ENCODE measurements at regions not wholly inside any gene's neighbourhood (a gene's known extent, or its start where the extent isn't known, plus 50 kb on each side); places are given as distances from the start of the nearest gene placed in this dataset.

DNA sequence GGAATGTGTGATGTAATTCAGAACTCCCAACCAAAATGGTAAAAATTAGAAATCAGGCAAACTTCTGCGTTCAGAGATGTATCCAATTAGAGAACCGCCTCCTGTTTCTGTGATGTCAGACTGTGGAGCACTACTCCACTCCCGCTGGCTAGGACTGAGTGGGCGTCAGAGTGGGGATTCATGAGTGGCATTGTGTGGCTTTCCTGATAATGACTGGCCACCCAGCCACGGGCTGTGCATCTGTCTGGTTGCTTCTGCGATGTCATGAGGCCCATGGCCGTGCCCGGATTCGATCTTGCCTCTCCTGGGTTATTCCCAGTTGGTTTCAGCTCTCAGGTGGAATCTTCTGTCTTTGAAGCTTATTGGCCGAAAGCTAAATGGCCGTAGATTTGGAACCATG is 87.1 kb upstream of the KCNA1 start:
- no peaks in the 10 kb centered on the region for H3K9me3 Mint-ChIP-seq
- no peaks in the 10 kb centered on the region for H3K36me3 Mint-ChIP-seq
- H3K9me3 ChIP-seq (ENCODE audit: control insufficient read depth in 2 of 2, low read length in 2 of 2): no peaks in the 10 kb centered on the region
- H3K4me3 Mint-ChIP-seq: no peak overlapping the region
- H3K36me3 ChIP-seq (ENCODE audit: control insufficient read depth, insufficient read depth, low read length): no peaks in the 10 kb centered on the region
- no peak overlapping the region for H3K4me3 ChIP-seq (ENCODE audit: low read depth, low read length)
- peaks cover 41% of the 10 kb centered on the region for H3K4me1 ChIP-seq (ENCODE audit: control insufficient read depth, insufficient read depth, low read length, poor library complexity, severe bottlenecking)
- H3K27ac ChIP-seq (ENCODE audit: insufficient read depth, low read length, poor library complexity, severe bottlenecking): no peak overlapping the region
- DNase-seq (no peak), ATAC-seq (ENCODE audit: low read depth in 2 of 2) (no peak)
- peaks cover 17 to 63% (median 48%) of the 10 kb centered on the region in 4 donors for H3K4me1 Mint-ChIP-seq
- H3K27me3 Mint-ChIP-seq: no peaks in the 10 kb centered on the region
- H3K27me3 ChIP-seq (ENCODE audit: control insufficient read depth, insufficient read depth, low read length): no peaks in the 10 kb centered on the region
- peak overlapping the region in 1 of 3 donors; percentile 11 for H3K27ac Mint-ChIP-seq

DNA sequence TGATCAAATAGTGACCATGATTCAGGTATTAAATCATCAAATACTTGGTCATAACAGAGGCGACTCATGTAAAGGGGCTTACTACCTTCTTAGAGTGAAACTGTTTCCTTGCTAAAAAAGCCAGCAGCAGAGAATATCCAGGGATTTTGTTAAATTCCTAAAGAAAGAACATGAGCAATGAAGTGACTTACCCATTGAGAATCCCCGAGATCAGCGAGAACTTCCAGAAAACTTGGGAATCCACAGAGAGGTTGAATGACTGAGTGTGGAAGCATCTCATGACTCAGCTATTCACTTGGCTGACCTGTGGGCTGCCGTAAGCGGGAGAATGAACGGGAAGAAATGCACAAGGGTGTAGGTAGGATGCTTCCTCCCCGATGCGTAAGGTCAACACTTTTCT is 85.3 kb upstream of the KCNA1 start:
- H3K27me3 ChIP-seq (ENCODE audit: control insufficient read depth, insufficient read depth, low read length): no peaks in the 10 kb centered on the region
- H3K9me3 ChIP-seq (ENCODE audit: control insufficient read depth in 2 of 2, low read length in 2 of 2): no peaks in the 10 kb centered on the region
- no peak for ATAC-seq (ENCODE audit: low read depth in 2 of 2)
- no peak overlapping the region for H3K4me3 ChIP-seq (ENCODE audit: low read depth, low read length)
- Mint-ChIP-seq H3K9me3 (no peaks in the 10 kb centered on the region), H3K4me3 (no peak overlapping the region), H3K27ac (peak overlapping the region in 1 of 3 donors; percentile 71), H3K36me3 (no peaks in the 10 kb centered on the region), H3K4me1 (peaks cover 27 to 68% (median 53%) of the 10 kb centered on the region in 4 donors), H3K27me3 (no peaks in the 10 kb centered on the region)
- no peak overlapping the region for H3K27ac ChIP-seq (ENCODE audit: insufficient read depth, low read length, poor library complexity, severe bottlenecking)
- H3K4me1 ChIP-seq (ENCODE audit: control insufficient read depth, insufficient read depth, low read length, poor library complexity, severe bottlenecking): peaks cover 52% of the 10 kb centered on the region
- DNase-seq: no peak
- H3K36me3 ChIP-seq (ENCODE audit: control insufficient read depth, insufficient read depth, low read length): no peaks in the 10 kb centered on the region

DNA sequence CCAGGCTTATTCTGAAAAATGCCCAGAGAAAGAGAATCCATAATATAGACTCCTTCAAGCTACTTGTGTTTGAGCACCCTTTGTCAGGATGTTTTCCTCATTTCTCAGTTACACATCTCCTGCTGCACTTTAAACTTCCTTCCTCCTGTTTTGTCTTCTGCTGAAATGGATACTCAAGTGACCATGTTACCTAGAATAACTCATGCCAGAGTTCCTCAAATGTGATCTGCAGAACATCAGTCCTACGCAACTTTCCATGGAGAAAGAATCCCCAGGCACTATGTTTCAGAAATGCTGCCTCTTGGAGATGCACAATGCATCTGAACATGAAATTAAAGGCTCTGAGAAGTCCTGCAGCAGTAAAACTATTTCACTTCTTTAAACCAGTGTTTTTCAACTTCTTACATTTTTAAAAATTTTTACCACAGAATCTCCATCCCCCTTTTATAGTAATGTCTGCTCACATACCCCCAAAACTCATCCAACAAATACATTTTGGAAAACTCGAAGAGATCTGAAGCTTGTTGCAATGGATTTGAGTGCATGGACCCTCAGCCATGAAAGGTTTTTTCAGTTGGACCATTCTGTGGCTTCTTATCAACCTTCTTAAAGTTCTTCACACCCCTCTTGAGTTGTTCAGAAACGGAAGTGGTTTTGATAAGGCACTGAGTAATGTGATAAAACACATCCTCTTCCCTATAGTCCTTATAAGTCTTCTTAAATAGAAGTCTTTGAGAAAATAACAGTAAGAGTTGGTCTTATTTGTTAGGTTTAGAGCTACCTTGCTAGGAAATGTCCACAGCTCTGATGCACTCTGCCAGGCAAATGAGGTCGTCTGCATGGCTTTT is 84.5 kb upstream of the KCNA1 start:
- no peaks in the 10 kb centered on the region for H3K9me3 ChIP-seq (ENCODE audit: control insufficient read depth in 2 of 2, low read length in 2 of 2)
- H3K4me1 ChIP-seq (ENCODE audit: control insufficient read depth, insufficient read depth, low read length, poor library complexity, severe bottlenecking): peaks cover 60% of the 10 kb centered on the region
- Mint-ChIP-seq H3K9me3 (no peaks in the 10 kb centered on the region), H3K4me1 (peaks cover 34 to 70% (median 61%) of the 10 kb centered on the region in 4 donors), H3K27me3 (no peaks in the 10 kb centered on the region), H3K36me3 (no peaks in the 10 kb centered on the region), H3K27ac (peak overlapping the region in 2 of 3 donors; percentile 71 to 93), H3K4me3 (peak overlapping the region; percentile 44 to 62 (median 56))
- peak overlapping the region; percentile 66 for H3K4me3 ChIP-seq (ENCODE audit: low read depth, low read length)
- no peaks in the 10 kb centered on the region for H3K27me3 ChIP-seq (ENCODE audit: control insufficient read depth, insufficient read depth, low read length)
- ATAC-seq (ENCODE audit: low read depth in 2 of 2) (peak; percentile 66 to 75), DNase-seq (peak in 2 of 3 donors; percentile 37 to 80)
- H3K36me3 ChIP-seq (ENCODE audit: control insufficient read depth, insufficient read depth, low read length): no peaks in the 10 kb centered on the region
- H3K27ac ChIP-seq (ENCODE audit: insufficient read depth, low read length, poor library complexity, severe bottlenecking): peak overlapping the region; percentile 69

DNA sequence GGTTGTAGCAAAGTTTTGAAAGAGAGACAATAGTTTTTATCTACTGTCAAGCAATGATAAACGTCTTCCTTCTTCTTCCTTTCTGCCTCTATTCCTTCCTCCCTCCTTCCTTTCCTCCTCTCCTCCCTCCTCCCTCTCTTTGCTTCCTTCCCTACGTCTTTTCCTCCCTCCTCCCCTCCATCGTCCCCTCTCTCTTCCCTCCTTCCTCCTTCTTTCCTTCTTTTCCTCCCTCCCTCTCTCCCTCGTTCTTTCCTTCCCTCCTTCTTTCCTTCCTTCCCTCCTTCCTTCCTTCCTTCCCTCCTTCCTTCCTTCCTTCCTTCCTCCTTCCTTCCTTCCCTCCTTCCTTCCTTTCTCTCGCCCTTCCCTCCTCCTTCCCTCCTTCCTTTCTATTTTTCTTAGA is 82.8 kb upstream of the KCNA1 start:
- no peak for DNase-seq
- no peaks in the 10 kb centered on the region for H3K36me3 Mint-ChIP-seq

DNA sequence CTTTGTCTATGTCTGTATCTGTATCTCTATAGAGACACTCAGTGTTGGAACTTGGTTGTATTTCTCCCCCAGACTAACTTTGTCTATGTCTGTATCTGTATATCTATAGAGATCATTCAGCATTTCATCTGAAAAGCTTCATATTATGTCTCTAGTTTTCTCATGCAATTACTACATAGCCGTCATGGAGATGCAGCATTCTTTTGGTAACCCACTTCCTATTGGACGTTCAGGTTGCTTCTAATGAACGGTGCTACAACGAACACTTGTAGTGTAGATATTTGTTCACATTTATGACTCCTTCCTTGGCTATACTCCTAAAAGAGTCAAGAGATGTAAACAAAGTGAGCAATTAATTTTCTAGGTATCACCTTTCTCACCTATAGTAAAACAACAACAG is 81.5 kb upstream of the KCNA1 start:
- Histone ChIP-seq H3K27me3 (ENCODE audit: control insufficient read depth, insufficient read depth, low read length) (no peaks in the 10 kb centered on the region), H3K9me3 (ENCODE audit: control insufficient read depth in 2 of 2, low read length in 2 of 2) (no peaks in the 10 kb centered on the region), H3K4me3 (ENCODE audit: low read depth, low read length) (peak overlapping the region; percentile 49), H3K27ac (ENCODE audit: insufficient read depth, low read length, poor library complexity, severe bottlenecking) (peak overlapping the region; percentile 71), H3K36me3 (ENCODE audit: control insufficient read depth, insufficient read depth, low read length) (no peaks in the 10 kb centered on the region), H3K4me1 (ENCODE audit: control insufficient read depth, insufficient read depth, low read length, poor library complexity, severe bottlenecking) (peaks cover 64% of the 10 kb centered on the region)
- Mint-ChIP-seq H3K27me3 (no peaks in the 10 kb centered on the region), H3K36me3 (no peaks in the 10 kb centered on the region), H3K9me3 (peaks cover 0 to under 1% (median 0%) of the 10 kb centered on the region in 7 donors), H3K4me1 (peaks cover 27 to 78% (median 58%) of the 10 kb centered on the region in 4 donors), H3K27ac (peak overlapping the region; percentile 34 to 93 (median 71)), H3K4me3 (peak overlapping the region; percentile 42 to 89 (median 62))
- no peak for ATAC-seq (ENCODE audit: low read depth in 2 of 2)
- DNase-seq: peak in 1 of 3 donors; percentile 42

More for the DNA sequence above, 82.8 kb upstream of the KCNA1 start:
- Histone ChIP-seq H3K4me3 (ENCODE audit: low read depth, low read length) (no peak overlapping the region), H3K27ac (ENCODE audit: insufficient read depth, low read length, poor library complexity, severe bottlenecking) (peak overlapping the region; percentile 69), H3K4me1 (ENCODE audit: control insufficient read depth, insufficient read depth, low read length, poor library complexity, severe bottlenecking) (peaks cover 64% of the 10 kb centered on the region), H3K36me3 (ENCODE audit: control insufficient read depth, insufficient read depth, low read length) (no peaks in the 10 kb centered on the region), H3K27me3 (ENCODE audit: control insufficient read depth, insufficient read depth, low read length) (no peaks in the 10 kb centered on the region), H3K9me3 (ENCODE audit: control insufficient read depth in 2 of 2, low read length in 2 of 2) (no peaks in the 10 kb centered on the region)
- peak overlapping the region; percentile 71 to 93 (median 82) for H3K27ac Mint-ChIP-seq
- H3K9me3 Mint-ChIP-seq: no peaks in the 10 kb centered on the region
- H3K4me3 Mint-ChIP-seq: peak overlapping the region in 1 of 4 donors; percentile 64
- no peaks in the 10 kb centered on the region for H3K27me3 Mint-ChIP-seq
- no peak for ATAC-seq (ENCODE audit: low read depth in 2 of 2)
- H3K4me1 Mint-ChIP-seq: peaks cover 27 to 78% (median 60%) of the 10 kb centered on the region in 4 donors

DNA sequence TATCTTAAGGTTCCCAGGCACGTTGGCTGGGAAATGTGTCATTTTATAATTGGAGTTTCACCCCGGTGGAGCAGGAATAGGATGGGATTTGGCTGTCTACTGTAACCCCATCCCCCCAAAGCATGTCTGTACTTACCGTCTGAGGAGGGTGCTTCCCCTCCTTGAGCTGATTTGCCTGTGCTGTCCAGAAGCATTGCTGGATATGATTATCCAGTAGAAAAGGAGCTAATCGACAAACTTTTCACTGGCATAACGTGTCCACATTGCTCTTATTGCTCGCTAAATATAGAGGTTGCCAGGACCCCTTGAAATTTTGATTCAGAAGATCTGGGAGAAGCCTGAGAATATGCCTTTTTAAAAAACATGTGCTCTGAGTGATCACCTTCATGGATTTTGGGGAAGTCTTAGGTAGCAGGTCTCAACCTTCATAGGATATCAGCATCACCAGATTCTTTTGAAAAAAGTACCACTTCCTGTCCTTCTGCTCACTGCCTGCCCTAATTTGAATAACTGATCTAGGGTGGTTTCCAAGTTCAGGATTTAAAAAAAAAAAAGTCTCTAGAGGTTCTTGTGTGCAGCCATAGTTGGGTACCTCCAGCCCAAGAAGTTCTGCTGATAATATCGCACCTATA is 80.4 kb upstream of the KCNA1 start:
- H3K4me3 Mint-ChIP-seq: peak overlapping the region; percentile 60 to 89 (median 76)
- DNase-seq (peak in 2 of 3 donors; percentile 57 to 88), ATAC-seq (ENCODE audit: low read depth in 2 of 2) (peak; percentile 79 to 81)
- Histone ChIP-seq H3K4me3 (ENCODE audit: low read depth, low read length) (peak overlapping the region; percentile 49), H3K4me1 (ENCODE audit: control insufficient read depth, insufficient read depth, low read length, poor library complexity, severe bottlenecking) (peaks cover 62% of the 10 kb centered on the region), H3K27me3 (ENCODE audit: control insufficient read depth, insufficient read depth, low read length) (no peaks in the 10 kb centered on the region), H3K27ac (ENCODE audit: insufficient read depth, low read length, poor library complexity, severe bottlenecking) (peak overlapping the region; percentile 71), H3K9me3 (ENCODE audit: control insufficient read depth in 2 of 2, low read length in 2 of 2) (no peaks in the 10 kb centered on the region), H3K36me3 (ENCODE audit: control insufficient read depth, insufficient read depth, low read length) (no peaks in the 10 kb centered on the region)
- no peaks in the 10 kb centered on the region for H3K36me3 Mint-ChIP-seq
- H3K27ac Mint-ChIP-seq: peak overlapping the region; percentile 71 to 93 (median 76)
- H3K27me3 Mint-ChIP-seq: no peaks in the 10 kb centered on the region
- H3K4me1 Mint-ChIP-seq: peaks cover 27 to 74% (median 55%) of the 10 kb centered on the region in 4 donors
- peaks cover 0 to 2% (median 0%) of the 10 kb centered on the region in 7 donors for H3K9me3 Mint-ChIP-seq

DNA sequence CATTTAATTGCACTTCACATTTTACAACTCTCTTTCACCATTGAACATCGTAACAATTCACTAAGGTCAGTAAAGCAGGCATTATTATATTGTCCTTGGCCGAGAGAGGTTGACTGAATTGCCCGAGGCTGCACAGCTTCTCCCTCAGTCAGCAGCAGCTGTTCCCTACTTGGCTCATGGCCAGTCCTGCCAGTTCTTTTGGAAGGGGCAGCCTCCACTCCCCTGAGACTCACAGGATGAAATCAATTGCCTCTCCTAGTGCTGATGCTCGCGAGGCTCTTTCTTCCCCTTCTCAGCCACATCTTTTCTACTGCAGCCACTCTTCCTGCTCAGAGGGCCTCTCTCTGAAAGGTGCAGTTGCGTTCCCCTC is 79.9 kb upstream of the KCNA1 start:
- Mint-ChIP-seq H3K27me3 (no peaks in the 10 kb centered on the region), H3K4me3 (peak overlapping the region; percentile 60 to 89 (median 76)), H3K9me3 (peaks cover 0 to 2% (median 0%) of the 10 kb centered on the region in 7 donors), H3K36me3 (no peaks in the 10 kb centered on the region), H3K27ac (peak overlapping the region; percentile 71 to 93 (median 76)), H3K4me1 (peaks cover 27 to 69% (median 51%) of the 10 kb centered on the region in 4 donors)
- Histone ChIP-seq H3K27ac (ENCODE audit: insufficient read depth, low read length, poor library complexity, severe bottlenecking) (peak overlapping the region; percentile 71), H3K9me3 (ENCODE audit: control insufficient read depth in 2 of 2, low read length in 2 of 2) (no peaks in the 10 kb centered on the region), H3K27me3 (ENCODE audit: control insufficient read depth, insufficient read depth, low read length) (no peaks in the 10 kb centered on the region), H3K4me3 (ENCODE audit: low read depth, low read length) (peak overlapping the region; percentile 49), H3K36me3 (ENCODE audit: control insufficient read depth, insufficient read depth, low read length) (no peaks in the 10 kb centered on the region), H3K4me1 (ENCODE audit: control insufficient read depth, insufficient read depth, low read length, poor library complexity, severe bottlenecking) (peaks cover 57% of the 10 kb centered on the region)
- DNase-seq (no peak), ATAC-seq (ENCODE audit: low read depth in 2 of 2) (no peak)

Data from CD4-positive, CD25-positive, alpha-beta regulatory T cell (primary cell).